ENCODE measurements at regions not wholly inside any gene's neighbourhood (a gene's known extent, or its start where the extent isn't known, plus 50 kb on each side); places are given as distances from the start of the nearest gene placed in this dataset.

GRCh38 chr9:115743709-115744605, 409.6 kb upstream of the PAPPA start:
- DNase-seq: no peak

DNA sequence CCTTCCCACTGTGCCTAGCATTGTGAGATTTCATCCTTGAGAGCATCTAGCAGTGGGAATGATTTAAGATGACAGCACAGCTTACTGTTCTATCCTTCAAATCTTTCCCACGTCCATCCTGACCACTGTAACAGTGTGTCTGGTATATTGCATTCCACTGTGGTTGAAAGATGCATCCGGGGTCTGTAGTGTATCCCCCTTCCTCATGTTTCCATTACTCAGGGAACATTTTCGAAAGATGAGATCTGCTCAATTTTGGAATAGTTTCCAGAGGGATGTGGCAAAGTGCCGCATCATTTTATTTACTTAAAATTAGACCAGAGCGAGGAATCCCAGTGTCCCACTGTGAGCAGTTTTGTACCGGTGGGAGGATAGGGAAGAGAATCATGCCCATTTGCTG, 407.1 kb upstream of the PAPPA start:
- no peak for DNase-seq

GRCh38 chr9:115747731-115748130, 405.9 kb upstream of the PAPPA start:
- DNase-seq: no peak

DNA sequence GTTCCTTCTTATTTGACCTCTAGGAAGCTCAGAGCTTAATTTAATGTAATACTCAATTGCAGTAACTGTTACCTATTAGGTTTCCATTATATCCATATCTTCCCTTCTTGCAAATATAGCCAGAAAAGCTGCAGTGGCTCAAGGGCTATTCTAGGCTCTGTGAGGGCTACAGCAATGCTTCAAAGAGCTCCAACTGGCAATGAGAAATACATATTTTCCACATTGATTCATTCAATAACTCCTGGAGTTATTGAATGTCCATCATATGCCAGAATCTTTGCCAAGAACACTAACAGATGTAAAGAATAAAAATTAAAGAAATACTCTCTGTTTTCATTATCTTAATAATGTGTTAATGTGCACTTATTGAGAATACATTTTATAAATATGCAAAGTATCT, 396.9 kb upstream of the PAPPA start:
- DNase-seq: no peak

DNA sequence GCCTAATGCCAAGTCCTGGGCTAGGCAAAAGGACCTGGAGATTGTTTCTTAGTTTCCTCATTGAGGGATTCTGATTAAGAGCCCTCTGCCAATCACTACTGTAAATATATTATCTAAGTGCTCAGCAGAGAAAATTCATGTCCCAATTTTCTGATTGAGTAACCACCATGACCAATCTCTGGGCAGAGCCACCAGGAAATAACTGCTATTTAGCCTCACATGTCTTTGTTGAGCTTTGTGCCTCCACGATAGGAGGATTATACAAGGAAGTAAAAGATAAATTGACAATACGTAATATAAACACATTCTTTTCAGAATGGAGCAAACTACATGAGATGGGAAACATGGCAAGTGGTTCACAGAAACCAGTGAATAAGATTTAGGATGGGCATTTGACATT, 396.1 kb upstream of the PAPPA start:
- DNase-seq: no peak

GRCh38 chr9:115758441-115758840, 395.1 kb upstream of the PAPPA start:
- DNase-seq: no peak

DNA sequence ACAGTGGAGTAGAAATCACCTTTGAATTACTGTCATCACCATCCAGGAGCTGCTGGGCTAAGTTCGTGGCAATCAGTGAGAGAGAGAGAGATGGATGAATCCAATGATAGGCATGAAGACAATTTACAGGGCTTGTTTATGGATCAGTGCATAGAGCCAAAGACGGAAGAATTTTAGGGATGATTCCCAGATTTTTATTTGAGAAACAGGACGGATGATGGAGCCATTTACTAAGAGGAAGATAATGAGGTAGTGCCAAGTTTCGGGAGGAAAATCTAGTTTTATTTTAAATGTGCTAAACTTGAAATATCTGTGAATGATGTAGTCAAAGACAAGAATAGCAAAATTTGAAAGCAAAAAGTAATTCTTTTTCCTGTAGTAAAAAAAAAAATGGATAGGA, 394.2 kb upstream of the PAPPA start:
- no peak for DNase-seq

DNA sequence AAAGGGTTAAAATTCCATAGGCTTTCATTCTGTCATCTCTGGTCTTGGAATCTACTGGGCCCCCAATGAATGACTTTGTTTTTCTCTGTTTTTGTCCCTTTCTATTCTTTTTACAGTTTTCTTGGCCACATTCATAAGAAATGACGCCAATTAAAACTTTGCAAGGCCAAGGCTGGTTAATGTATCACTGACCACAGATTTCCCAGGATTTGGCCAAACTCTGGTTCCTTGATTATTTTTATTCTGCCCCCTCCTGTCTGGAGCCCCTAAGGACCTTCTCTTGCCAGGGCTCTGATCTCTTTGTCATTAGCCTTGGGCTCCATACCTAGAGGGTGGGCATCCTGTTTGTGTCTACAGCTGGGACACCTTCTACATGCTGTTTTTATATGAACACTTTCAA, 388.9 kb upstream of the PAPPA start:
- DNase-seq: no peak

DNA sequence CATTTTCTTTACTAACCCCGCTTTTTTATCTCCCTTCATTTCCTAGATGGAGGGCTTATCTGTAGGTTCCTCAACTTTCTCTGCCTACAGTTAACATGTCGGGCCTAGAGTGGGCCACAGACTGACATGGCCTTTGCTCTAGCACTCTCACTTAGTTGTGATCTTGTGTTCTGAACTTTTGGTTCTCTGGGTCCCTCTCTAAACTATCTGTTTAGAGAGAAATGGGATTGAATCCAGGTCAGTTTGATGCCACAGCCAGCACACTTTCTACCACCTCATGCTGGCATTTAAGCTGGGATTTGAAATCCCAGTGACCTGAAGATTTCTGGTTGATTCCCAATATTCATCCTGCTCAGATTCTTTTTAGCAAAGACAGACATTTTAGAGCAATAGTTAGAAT, 388.5 kb upstream of the PAPPA start:
- DNase-seq: no peak

GRCh38 chr9:115766370-115766955, 387.1 kb upstream of the PAPPA start:
- DNase-seq: no peak

- DNase-seq: no peak
Measured at GRCh38 chr9:115770521-115770920, 383.1 kb upstream of the PAPPA start.

DNA sequence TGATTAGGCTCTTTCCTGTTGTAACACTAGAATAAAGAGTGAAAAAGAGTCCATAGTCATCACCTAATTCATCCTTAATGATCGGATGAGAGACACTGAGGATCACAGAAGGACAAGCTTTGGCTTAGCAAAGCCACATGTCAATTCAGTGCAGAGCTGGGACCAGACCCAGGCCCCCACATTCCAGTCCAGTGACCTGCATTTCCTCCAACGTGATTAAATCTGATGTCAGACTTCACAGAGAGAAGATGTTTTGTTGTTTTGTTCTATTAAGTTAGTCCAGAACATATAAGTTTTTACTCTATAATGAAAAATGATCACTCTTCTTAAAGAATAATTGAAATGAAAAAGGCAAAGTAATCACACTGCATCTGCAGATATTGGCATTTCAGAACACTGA, 377.9 kb upstream of the PAPPA start:
- DNase-seq: no peak

GRCh38 chr9:115777610-115778009, 376.0 kb upstream of the PAPPA start:
- no peak for DNase-seq

- no peak for DNase-seq
Measured at GRCh38 chr9:115781070-115781736, 372.4 kb upstream of the PAPPA start.

DNA sequence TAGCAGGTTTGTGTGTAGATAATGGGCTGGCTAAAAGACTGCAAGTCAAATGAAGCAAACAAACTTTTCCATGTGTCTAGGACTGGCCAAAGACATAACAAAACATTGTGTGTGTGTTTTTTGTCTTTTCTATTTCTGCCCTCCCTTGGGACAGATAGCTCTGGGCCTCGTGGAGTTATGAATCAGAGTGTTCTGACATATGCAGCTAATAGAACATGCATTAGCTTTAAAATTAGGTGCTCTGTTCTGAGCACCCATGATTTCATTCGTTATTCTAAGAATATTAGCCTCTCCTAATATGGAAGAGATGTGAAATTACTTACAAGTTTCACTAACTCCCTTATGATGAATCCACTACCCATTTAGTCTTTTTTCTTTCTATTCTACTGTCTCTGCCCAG, 367.3 kb upstream of the PAPPA start:
- DNase-seq: no peak

- DNase-seq: no peak
Measured at GRCh38 chr9:115790520-115790919, 363.1 kb upstream of the PAPPA start.

DNA sequence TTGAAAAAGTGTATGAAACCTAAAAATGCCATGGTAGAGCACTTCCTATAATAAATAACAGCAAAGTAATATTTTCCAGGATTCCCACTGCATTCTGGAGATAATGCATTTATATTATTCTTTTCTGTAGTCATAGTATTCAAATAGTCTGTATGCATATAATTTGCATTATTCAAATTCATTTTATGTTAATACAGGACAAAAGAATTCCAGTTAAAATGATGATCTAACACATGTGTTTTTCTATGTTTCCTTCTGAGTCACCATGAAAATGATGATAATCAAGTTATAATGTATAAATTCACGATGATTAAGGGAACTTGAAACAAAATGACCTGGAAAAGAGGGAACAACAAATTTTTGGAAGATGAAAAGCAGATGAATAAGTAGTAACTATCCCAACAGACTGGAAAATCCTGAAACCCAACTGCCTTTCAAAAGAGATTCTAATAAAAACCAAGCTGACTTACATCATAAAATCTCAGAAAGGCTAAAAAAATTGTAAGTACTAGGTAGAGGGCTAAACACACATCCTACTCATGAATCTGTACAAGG, 358.6 kb upstream of the PAPPA start:
- no peak for DNase-seq

GRCh38 chr9:115799734-115800133, 353.9 kb upstream of the PAPPA start:
- DNase-seq: no peak

GRCh38 chr9:115804206-115804605, 349.4 kb upstream of the PAPPA start:
- DNase-seq: no peak

DNA sequence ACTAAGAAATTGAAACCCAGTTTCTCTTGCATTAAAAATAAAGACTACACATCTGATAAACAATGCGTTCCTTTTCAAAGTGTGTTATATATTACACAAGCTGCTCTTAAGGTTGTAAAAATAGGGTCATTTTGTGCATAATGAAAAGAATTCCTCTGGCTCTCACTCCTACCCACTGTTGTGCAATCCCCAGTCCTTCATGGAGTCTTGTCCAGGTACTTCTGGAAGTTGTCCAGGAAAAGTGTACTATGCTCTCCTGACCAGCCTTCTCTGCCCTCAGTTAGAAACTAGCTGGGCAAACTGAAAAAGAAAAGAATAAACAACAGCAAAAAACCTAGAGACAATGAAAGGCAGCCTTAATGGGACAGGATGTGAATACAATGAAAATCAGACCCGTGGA, 345.5 kb upstream of the PAPPA start:
- no peak for DNase-seq

DNA sequence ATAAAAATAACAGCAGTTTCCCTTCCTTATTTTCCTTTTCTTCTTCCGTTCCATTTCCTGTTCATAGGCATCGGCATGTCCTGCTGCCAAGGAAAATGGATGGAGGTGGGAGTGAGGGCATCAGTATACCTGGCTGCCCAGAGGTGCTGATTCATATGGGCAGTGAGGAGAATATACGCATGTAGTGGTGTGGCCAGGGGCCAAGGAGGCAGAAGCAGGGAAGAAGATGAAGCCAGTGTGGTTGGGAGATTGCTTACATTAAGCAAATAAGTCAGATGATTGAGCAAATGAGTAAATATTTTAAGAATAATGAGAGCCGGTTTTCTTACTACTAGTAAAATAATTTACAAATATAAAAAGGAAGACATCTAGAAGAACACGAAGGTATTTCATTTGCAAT, 344.9 kb upstream of the PAPPA start:
- DNase-seq: no peak

DNA sequence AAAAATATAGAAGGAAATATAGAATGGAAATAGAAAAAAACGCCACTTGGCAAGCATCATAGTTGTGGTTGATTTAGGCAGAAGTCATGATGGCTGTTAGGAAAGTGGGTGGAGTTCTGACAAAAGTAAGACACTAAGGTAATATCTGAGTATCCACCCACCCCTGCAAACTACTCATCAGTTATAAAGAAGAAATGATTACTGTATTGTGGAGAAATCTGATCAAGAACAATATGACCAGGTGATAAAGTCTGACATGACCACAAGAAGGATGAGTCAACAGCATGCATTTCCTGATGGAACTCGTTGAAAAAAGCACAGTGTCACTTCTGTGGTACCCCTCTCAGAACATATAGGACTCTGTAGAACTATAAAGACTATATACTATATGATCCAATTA, 343.4 kb upstream of the PAPPA start:
- DNase-seq: no peak

- no peak for DNase-seq
Measured at GRCh38 chr9:115814081-115814480, 339.5 kb upstream of the PAPPA start.

DNA sequence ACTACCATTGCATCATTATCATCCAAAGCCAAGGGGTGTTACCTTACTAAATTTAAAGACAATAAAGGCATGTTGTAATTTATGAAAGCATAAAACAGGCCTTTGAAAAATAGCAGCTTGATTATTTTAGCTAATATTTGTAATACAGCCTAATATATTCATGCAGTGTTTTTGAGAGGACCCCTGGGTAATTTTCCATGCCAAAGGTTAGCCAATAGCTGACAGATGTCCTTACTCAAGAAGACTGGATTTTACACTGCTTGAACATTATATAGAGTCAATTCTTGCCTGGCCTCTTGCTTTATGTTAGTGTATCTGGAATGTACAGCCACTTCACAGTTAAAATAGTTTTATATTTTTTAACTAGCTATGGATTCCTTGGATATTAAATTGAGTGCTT, 337.8 kb upstream of the PAPPA start:
- no peak for DNase-seq

All from COR-L47 (cell line).